GM23338 (cell line): ENCODE measurements at regions not wholly inside any gene's neighbourhood (a gene's known extent, or its start where the extent isn't known, plus 50 kb on each side); places are given as distances from the start of the nearest gene placed in this dataset.

Source experiments
- CREB1 ChIP-seq: fragments of 250-450 bp; sonication (Bioruptor Pico); IDR thresholded peaks from 2 replicates; pipeline ENCODE4 v1.5.0; 2020; ENCODE audit warnings: low read depth, mild to moderate bottlenecking, moderate library complexity
- EZH2 ChIP-seq: fragments of 200-600 bp; sonication (generic); IDR thresholded peaks from one replicate; pipeline ENCODE4 v1.8.0; 2017; ENCODE audit warnings: antibody characterized with exemption, mild to moderate bottlenecking, low read depth; ENCODE audit not compliant: unreplicated experiment
- EZH2phosphoT487 ChIP-seq: fragments of 200-600 bp; sonication (generic); IDR thresholded peaks from one replicate; pipeline ENCODE4 v1.8.1; 2018; ENCODE audit warnings: antibody characterized with exemption; ENCODE audit not compliant: unreplicated experiment
- POLR2AphosphoS5 ChIP-seq: IDR thresholded peaks from 2 replicates; pipeline ENCODE4 v1.6.1; 2016; ENCODE audit warnings: antibody characterized with exemption, low read depth
- TF ChIP-seq, protein P1 (sequence below), 2 experiments: fragments of 200-600 bp in 1 of 2; sonication (generic) in 1 of 2; conservative IDR thresholded peaks; 2 replicates each; pipeline versions ENCODE4 v1.5.1 to v1.6.1; 2016 to 2017; ENCODE audit warnings: antibody characterized with exemption in 2 of 2, low read depth in 2 of 2, mild to moderate bottlenecking in 2 of 2, moderate library complexity in 1 of 2

DNA sequence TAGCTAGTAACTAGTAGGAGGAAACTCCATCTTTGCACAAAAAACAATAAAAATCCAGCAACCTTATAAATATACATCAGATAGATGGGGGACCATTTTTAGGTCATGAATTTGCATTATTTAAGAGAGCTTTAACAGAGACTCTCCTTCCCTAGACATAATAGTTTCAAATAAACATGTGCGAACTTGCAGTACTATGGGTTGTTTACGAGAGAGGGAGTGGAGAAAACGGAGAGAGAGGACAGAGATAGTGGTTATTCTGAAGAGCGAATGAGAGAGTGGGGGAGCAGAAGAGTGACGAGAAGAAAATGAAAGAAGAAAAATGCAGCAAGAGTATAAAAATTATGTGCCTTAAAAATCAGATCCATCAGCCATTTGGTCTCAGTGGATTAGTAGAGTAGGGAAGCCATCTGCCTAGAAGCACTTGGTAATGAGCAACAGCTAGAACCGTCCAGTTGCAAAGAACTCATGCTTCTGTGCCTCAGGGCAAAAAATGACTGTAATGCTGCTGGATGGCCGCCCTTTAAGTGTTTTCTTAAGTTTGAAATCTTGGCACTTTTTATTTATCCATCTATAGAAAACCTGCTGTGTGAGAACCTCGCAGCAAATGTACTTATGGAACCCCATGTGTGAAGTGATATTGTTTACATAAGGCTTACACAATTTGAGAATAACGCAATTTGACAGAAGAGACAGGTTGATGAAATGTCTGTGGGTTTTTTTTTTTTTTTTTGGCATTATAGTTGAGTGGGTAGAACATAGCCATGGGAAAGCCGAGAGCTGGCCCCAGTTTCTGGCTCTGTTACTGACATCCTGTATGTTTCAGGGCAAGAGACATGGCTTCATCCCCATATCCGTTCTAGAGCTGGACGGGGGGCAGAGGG, 95.6 kb upstream of the ZNF608 start:
- TF ChIP-seq, protein P1, sequence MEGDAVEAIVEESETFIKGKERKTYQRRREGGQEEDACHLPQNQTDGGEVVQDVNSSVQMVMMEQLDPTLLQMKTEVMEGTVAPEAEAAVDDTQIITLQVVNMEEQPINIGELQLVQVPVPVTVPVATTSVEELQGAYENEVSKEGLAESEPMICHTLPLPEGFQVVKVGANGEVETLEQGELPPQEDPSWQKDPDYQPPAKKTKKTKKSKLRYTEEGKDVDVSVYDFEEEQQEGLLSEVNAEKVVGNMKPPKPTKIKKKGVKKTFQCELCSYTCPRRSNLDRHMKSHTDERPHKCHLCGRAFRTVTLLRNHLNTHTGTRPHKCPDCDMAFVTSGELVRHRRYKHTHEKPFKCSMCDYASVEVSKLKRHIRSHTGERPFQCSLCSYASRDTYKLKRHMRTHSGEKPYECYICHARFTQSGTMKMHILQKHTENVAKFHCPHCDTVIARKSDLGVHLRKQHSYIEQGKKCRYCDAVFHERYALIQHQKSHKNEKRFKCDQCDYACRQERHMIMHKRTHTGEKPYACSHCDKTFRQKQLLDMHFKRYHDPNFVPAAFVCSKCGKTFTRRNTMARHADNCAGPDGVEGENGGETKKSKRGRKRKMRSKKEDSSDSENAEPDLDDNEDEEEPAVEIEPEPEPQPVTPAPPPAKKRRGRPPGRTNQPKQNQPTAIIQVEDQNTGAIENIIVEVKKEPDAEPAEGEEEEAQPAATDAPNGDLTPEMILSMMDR (conservative IDR thresholded peaks at IDR 0.05; ENCODE audit: low read depth in 2 of 2) = no peak
- TF ChIP-seq POLR2AphosphoS5 = no peak
- no peak for TF ChIP-seq CREB1 (CRISPR knock-in tag)
- no peak for TF ChIP-seq EZH2phosphoT487
- no peak for TF ChIP-seq EZH2
